C1 segment of cervical spinal cord (tissue), 14 donors: ENCODE measurements at regions not wholly inside any gene's neighbourhood (a gene's known extent, or its start where the extent isn't known, plus 50 kb on each side); places are given as distances from the start of the nearest gene placed in this dataset.

Source experiments
- DNase-seq, 14 donors: peaks; one replicate each; lab custom pipeline; 2025; lab: John Stamatoyannopoulos, UW

GRCh38 chr4:52288212-52288855, 237.2 kb downstream of the SPATA18 start:
- DNase-seq: peak in 1 of 14 donors; percentile 27

- DNase-seq: peak in 2 of 14 donors; percentile 25 to 89
Observed at GRCh38 chr4:52290466-52290865, 239.4 kb downstream of the SPATA18 start.

- DNase-seq: no peak
Observed at GRCh38 chr4:52292245-52292644, 241.1 kb downstream of the SPATA18 start.

- DNase-seq: peak in 1 of 14 donors; percentile 39
Observed at GRCh38 chr4:52296341-52296740, 245.2 kb downstream of the SPATA18 start.

GRCh38 chr4:52298444-52298843, 247.3 kb downstream of the SPATA18 start:
- no peak for DNase-seq

- DNase-seq: peak in 2 of 14 donors; percentile 15 to 97
Observed at GRCh38 chr4:52299120-52299519, 248.0 kb downstream of the SPATA18 start.

- DNase-seq: no peak
Observed at GRCh38 chr4:52311464-52312125, 260.5 kb downstream of the SPATA18 start.

GRCh38 chr4:52312722-52313121, 261.6 kb downstream of the SPATA18 start:
- DNase-seq: no peak

- no peak for DNase-seq
Observed at GRCh38 chr4:52317361-52317879, 266.3 kb downstream of the SPATA18 start.

- no peak for DNase-seq
Observed at GRCh38 chr4:52317981-52318380, 266.9 kb downstream of the SPATA18 start.

- no peak for DNase-seq
Observed at GRCh38 chr4:52329894-52330293, 278.8 kb downstream of the SPATA18 start.

- DNase-seq: no peak
Observed at GRCh38 chr4:52343595-52343994, 292.5 kb downstream of the SPATA18 start.

GRCh38 chr4:52350926-52351325, 299.8 kb downstream of the SPATA18 start:
- DNase-seq: no peak

GRCh38 chr4:52358366-52358765, 300.7 kb downstream of the USP46 start:
- DNase-seq: no peak

GRCh38 chr4:52358883-52359321, 300.2 kb downstream of the USP46 start:
- no peak for DNase-seq

GRCh38 chr4:52366191-52366590, 292.9 kb downstream of the USP46 start:
- no peak for DNase-seq

- no peak for DNase-seq
Observed at GRCh38 chr4:52366621-52367020, 292.5 kb downstream of the USP46 start.

GRCh38 chr4:52367282-52367830, 291.7 kb downstream of the USP46 start:
- no peak for DNase-seq

- DNase-seq: no peak
Observed at GRCh38 chr4:52368895-52369294, 290.2 kb downstream of the USP46 start.

GRCh38 chr4:52369649-52370048, 289.5 kb downstream of the USP46 start:
- no peak for DNase-seq

- DNase-seq: no peak
Observed at GRCh38 chr4:52370576-52370975, 288.5 kb downstream of the USP46 start.

GRCh38 chr4:52371841-52372240, 287.3 kb downstream of the USP46 start:
- DNase-seq: no peak

- no peak for DNase-seq
Observed at GRCh38 chr4:52372269-52372668, 286.8 kb downstream of the USP46 start.
